Endothelial cell of umbilical vein (primary cell): ENCODE measurements at regions not wholly inside any gene's neighbourhood (a gene's known extent, or its start where the extent isn't known, plus 50 kb on each side); places are given as distances from the start of the nearest gene placed in this dataset.

ENCODE experiments used
- CTCF ChIP-seq, 2 donors: IDR thresholded peaks; 1 replicate in 1 of 2; 2 replicates in 1 of 2; pipeline ENCODE4 v1.5.1; 2011; ENCODE audit warnings: low read length in 2 of 2, mild to moderate bottlenecking in 2 of 2, moderate library complexity in 2 of 2, control low read depth in 1 of 2, inconsistent platforms in 1 of 2, low read depth in 1 of 2; ENCODE audit not compliant: insufficient read depth in 1 of 2; ENCODE audit errors: extremely low read depth in 1 of 2
- EZH2 ChIP-seq: IDR thresholded peaks from 2 replicates; pipeline ENCODE4 v1.6.1; 2012; ENCODE audit warnings: borderline replicate concordance, low read depth, mild to moderate bottlenecking, moderate library complexity, low read length, inconsistent platforms; ENCODE audit not compliant: severe bottlenecking
- FOS ChIP-seq: IDR thresholded peaks from 2 replicates; pipeline ENCODE4 v1.6.1; 2011; ENCODE audit warnings: mild to moderate bottlenecking, low read length, moderate library complexity, borderline replicate concordance; ENCODE audit not compliant: insufficient read depth
- GATA2 ChIP-seq: IDR thresholded peaks from 2 replicates; pipeline ENCODE4 v1.7.0; 2011; ENCODE audit warnings: low read depth, mild to moderate bottlenecking, moderate library complexity, mixed read lengths, low read length; ENCODE audit not compliant: insufficient read length, insufficient read depth
- JUN ChIP-seq: IDR thresholded peaks from 2 replicates; pipeline ENCODE4 v1.6.1; 2011; ENCODE audit warnings: borderline replicate concordance, low read depth; ENCODE audit not compliant: insufficient read length, insufficient read depth
- MYC ChIP-seq: IDR thresholded peaks from one replicate; pipeline ENCODE4 v1.6.1; 2011; ENCODE audit warnings: mild to moderate bottlenecking, low read depth, low read length
- POLR2A ChIP-seq: IDR thresholded peaks from 2 replicates; pipeline ENCODE4 v1.6.1; 2012; ENCODE audit warnings: low read depth, mild to moderate bottlenecking, control low read depth, low read length
- POLR2AphosphoS5 ChIP-seq: IDR thresholded peaks from 2 replicates; pipeline ENCODE4 v1.6.1; 2012; ENCODE audit warnings: low read depth, mild to moderate bottlenecking, control low read depth, low read length, moderate library complexity; ENCODE audit not compliant: insufficient read depth
- TF ChIP-seq, protein P1 (sequence below): IDR thresholded peaks from 2 replicates; pipeline ENCODE4 v1.6.1; 2011; ENCODE audit not compliant: insufficient read depth, insufficient read length

- TF ChIP-seq CTCF (IDR thresholded peaks at IDR 0.05; ENCODE audit: extremely low read depth in 1 of 2, insufficient read depth in 1 of 2, low read depth in 1 of 2, low read length in 2 of 2): no peak
- TF ChIP-seq POLR2AphosphoS5: no peak
- no peak for TF ChIP-seq POLR2A
- TF ChIP-seq, protein P1, sequence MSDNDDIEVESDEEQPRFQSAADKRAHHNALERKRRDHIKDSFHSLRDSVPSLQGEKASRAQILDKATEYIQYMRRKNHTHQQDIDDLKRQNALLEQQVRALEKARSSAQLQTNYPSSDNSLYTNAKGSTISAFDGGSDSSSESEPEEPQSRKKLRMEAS: no peak
- TF ChIP-seq GATA2: no peak
- no peak for TF ChIP-seq EZH2
- TF ChIP-seq MYC: no peak
- no peak for TF ChIP-seq JUN
- no peak for TF ChIP-seq FOS
These were observed 64.1 kb downstream of the CCR1 start for GRCh38 chr3:46143951-46144473.
